Sigmoid colon (tissue), 6 donors: ENCODE measurements at regions not wholly inside any gene's neighbourhood (a gene's known extent, or its start where the extent isn't known, plus 50 kb on each side); places are given as distances from the start of the nearest gene placed in this dataset.
"Not testable (repeated sequence)": the region's sequence is repeated elsewhere in the genome, so short reads cannot be mapped to it uniquely, and the experiment has no call there.

Experiments used
- DNase-seq: peaks from one replicate; pipeline ENCODE4 v3.0.0-alpha.2; 2019
- H3K27ac ChIP-seq, 4 donors: fragments of 200-600 bp; sonication (generic); one replicate each; pipeline ENCODE4 v1.5.1; 2016 to 2019; ENCODE audit warnings: mild to moderate bottlenecking in 1 of 4
- H3K27me3 ChIP-seq, 3 donors: fragments of 200-600 bp; sonication (generic); one replicate each; pipeline ENCODE4 v1.5.1; 2019; ENCODE audit warnings: mild to moderate bottlenecking in 1 of 3
- H3K36me3 ChIP-seq, 4 donors: fragments of 200-600 bp; sonication (generic); one replicate each; pipeline ENCODE4 v1.5.1; 2016 to 2019
- H3K4me1 ChIP-seq, 4 donors: fragments of 200-600 bp; sonication (generic); one replicate each; pipeline ENCODE4 v1.5.1; 2017 to 2019
- H3K4me3 ChIP-seq, 4 donors: fragments of 200-600 bp; sonication (generic); one replicate each; pipeline ENCODE4 v1.5.1; 2017 to 2019; ENCODE audit warnings: mild to moderate bottlenecking in 2 of 4, moderate library complexity in 1 of 4
- H3K9me3 ChIP-seq, 4 donors: fragments of 200-600 bp in 3 of 4; sonication (generic) in 3 of 4; one replicate each; pipeline versions ENCODE4 v1.5.1 to v1.6.1; 2013 to 2019
- EP300 ChIP-seq, 4 donors: sonication (generic); formaldehyde crosslinking; IDR thresholded peaks; one replicate each; pipeline ENCODE4 v1.6.1; 2017; ENCODE audit warnings: antibody characterized with exemption in 4 of 4
- POLR2A ChIP-seq, 2 donors: fragments of 450-650 bp; IDR thresholded peaks; one replicate each; pipeline ENCODE4 v1.6.1; 2016; ENCODE audit warnings: antibody characterized with exemption in 2 of 2, mild to moderate bottlenecking in 2 of 2, moderate library complexity in 2 of 2
- POLR2AphosphoS5 ChIP-seq, 4 donors: sonication (generic); formaldehyde crosslinking; IDR thresholded peaks; one replicate each; pipeline ENCODE4 v1.6.1; 2017; ENCODE audit warnings: antibody characterized with exemption in 4 of 4
- WGBS, 2 donors: extraction: QIAGEN DNeasy Blood & Tissue Kit; methylation state at CpG; one replicate each; pipeline ENCODE4 v1.1.7; 2013; 5-methylcytosine and 5-hydroxymethylcytosine counted together
- intact Hi-C: fragments of 100-400 bp; cut with DNase I; formaldehyde crosslinking; loops from one replicate; pipeline ENCODE4 v1.15.1; 2023
- TF ChIP-seq, protein P1 (sequence below), 4 experiments: fragments of 450-650 bp in 3 of 4; fragments of 200-600 bp in 1 of 4; IDR thresholded peaks; one replicate each; pipeline ENCODE4 v1.5.1; 2016 to 2019; ENCODE audit warnings: antibody characterized with exemption in 4 of 4, mild to moderate bottlenecking in 3 of 4, moderate library complexity in 2 of 4
- donor health status: healthy with polysubstance abuse.
- donor health status: healthy.

GRCh38 chr9:1882711-1883403, 132.3 kb upstream of the SMARCA2 start:
- 56 to 70% methylated on average over 4 of the region's 4 CpGs for WGBS, 2 donors
- no peak overlapping the region for H3K4me3 ChIP-seq
- no peaks in the 10 kb centered on the region for H3K27me3 ChIP-seq
- DNase-seq: no peak
- intact Hi-C loops: no loop called here
- H3K4me1 ChIP-seq: no peaks in the 10 kb centered on the region
- H3K36me3 ChIP-seq: no peaks in the 10 kb centered on the region
- TF ChIP-seq EP300 (IDR thresholded peaks at IDR 0.05) (no peak), POLR2A (IDR thresholded peaks at IDR 0.05) (no peak), POLR2AphosphoS5 (IDR thresholded peaks at IDR 0.05) (no peak)
- TF ChIP-seq, protein P1, sequence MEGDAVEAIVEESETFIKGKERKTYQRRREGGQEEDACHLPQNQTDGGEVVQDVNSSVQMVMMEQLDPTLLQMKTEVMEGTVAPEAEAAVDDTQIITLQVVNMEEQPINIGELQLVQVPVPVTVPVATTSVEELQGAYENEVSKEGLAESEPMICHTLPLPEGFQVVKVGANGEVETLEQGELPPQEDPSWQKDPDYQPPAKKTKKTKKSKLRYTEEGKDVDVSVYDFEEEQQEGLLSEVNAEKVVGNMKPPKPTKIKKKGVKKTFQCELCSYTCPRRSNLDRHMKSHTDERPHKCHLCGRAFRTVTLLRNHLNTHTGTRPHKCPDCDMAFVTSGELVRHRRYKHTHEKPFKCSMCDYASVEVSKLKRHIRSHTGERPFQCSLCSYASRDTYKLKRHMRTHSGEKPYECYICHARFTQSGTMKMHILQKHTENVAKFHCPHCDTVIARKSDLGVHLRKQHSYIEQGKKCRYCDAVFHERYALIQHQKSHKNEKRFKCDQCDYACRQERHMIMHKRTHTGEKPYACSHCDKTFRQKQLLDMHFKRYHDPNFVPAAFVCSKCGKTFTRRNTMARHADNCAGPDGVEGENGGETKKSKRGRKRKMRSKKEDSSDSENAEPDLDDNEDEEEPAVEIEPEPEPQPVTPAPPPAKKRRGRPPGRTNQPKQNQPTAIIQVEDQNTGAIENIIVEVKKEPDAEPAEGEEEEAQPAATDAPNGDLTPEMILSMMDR (IDR thresholded peaks at IDR 0.05): no peak
- no peaks in the 10 kb centered on the region for H3K9me3 ChIP-seq
- H3K27ac ChIP-seq: no peak overlapping the region

DNA sequence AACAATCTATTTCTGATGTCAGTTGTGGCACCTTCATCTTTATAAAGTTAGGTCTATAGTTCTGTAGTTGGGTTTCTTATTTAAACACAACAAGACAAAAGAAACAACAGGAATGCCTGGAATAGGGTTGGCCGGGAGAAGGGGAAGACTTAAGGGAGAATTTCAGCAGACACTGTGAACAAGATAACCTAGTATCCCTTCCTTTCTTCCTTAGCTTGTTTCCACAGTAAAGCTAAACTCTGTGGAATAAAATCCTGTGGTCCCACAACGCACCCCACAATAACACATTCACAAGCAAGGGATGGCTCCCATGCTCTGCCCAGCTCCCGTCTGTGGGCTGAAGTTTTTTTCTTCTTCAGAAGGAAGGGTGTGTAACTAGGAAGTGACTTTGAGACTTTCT, 124.9 kb upstream of the SMARCA2 start:
- no peak for DNase-seq
- intact Hi-C loops: no loop called here
- WGBS, 2 donors: 61 to 77% methylated on average over 3 of the region's 3 CpGs
- Histone ChIP-seq H3K36me3 (no peaks in the 10 kb centered on the region), H3K9me3 (no peaks in the 10 kb centered on the region), H3K27ac (no peak overlapping the region), H3K27me3 (no peaks in the 10 kb centered on the region), H3K4me3 (no peak overlapping the region), H3K4me1 (no peaks in the 10 kb centered on the region)
- TF ChIP-seq EP300 (IDR thresholded peaks at IDR 0.05): no peak
- TF ChIP-seq POLR2A (IDR thresholded peaks at IDR 0.05): no peak
- TF ChIP-seq, protein P1 (IDR thresholded peaks at IDR 0.05): no peak
- no peak for TF ChIP-seq POLR2AphosphoS5 (IDR thresholded peaks at IDR 0.05)

DNA sequence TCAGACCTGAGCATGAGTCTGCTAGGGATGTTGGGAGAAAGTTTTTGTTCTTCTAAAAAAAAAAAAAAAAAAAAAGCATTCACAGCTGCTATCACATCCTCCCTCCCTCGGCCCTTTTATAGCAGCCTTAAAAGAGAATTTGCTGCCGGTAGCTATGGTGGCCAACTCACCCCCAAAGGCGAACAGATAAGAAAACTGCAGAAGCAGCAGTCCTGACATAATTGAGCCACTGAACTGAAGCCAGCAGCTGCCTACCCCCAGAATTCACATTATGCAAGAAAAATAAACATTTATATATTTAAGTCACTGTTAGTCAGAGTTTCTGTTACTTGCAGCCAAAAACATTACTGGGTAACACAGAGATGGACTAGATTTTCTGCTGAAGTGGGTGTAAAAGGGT, 124.3 kb upstream of the SMARCA2 start:
- Histone ChIP-seq H3K27ac (no peak overlapping the region), H3K4me3 (no peak overlapping the region), H3K36me3 (no peaks in the 10 kb centered on the region), H3K9me3 (no peaks in the 10 kb centered on the region), H3K27me3 (no peaks in the 10 kb centered on the region), H3K4me1 (no peaks in the 10 kb centered on the region)
- no peak for DNase-seq
- 44 to 46% methylated on average over 3 of the region's 3 CpGs for WGBS, 2 donors
- intact Hi-C loops: no loop called here
- TF ChIP-seq POLR2A (IDR thresholded peaks at IDR 0.05) (no peak), POLR2AphosphoS5 (IDR thresholded peaks at IDR 0.05) (no peak), EP300 (IDR thresholded peaks at IDR 0.05) (no peak)
- TF ChIP-seq, protein P1 (IDR thresholded peaks at IDR 0.05): no peak

GRCh38 chr9:1903080-1903704, 112.0 kb upstream of the SMARCA2 start:
- WGBS, 2 donors: 78 to 85% methylated on average over 6 of the region's 6 CpGs
- intact Hi-C loops, H3K36me3 ChIP-seq, DNase-seq, H3K4me3 ChIP-seq, H3K27me3 ChIP-seq, H3K27ac ChIP-seq, H3K4me1 ChIP-seq: not testable (repeated sequence)
- H3K9me3 ChIP-seq: peaks cover 0 to 13% (median 7%) of the 10 kb centered on the region in 4 donors

GRCh38 chr9:1907465-1907864, 107.7 kb upstream of the SMARCA2 start:
- intact Hi-C loops: no loop called here

More at GRCh38 chr9:1907465-1907864, 107.7 kb upstream of the SMARCA2 start:
- no peak for TF ChIP-seq POLR2A (IDR thresholded peaks at IDR 0.05)
- no peak for TF ChIP-seq EP300 (IDR thresholded peaks at IDR 0.05)
- TF ChIP-seq, protein P1 (IDR thresholded peaks at IDR 0.05): no peak
- no peak for TF ChIP-seq POLR2AphosphoS5 (IDR thresholded peaks at IDR 0.05)
- no peak overlapping the region for H3K27ac ChIP-seq
- H3K4me1 ChIP-seq: no peaks in the 10 kb centered on the region
- no peak for DNase-seq
- peaks cover 0 to 11% (median 7%) of the 10 kb centered on the region in 4 donors for H3K9me3 ChIP-seq
- no peak overlapping the region for H3K4me3 ChIP-seq
- WGBS, 2 donors: 82 to 87% methylated on average over 1 of the region's 1 CpG
- H3K36me3 ChIP-seq: no peaks in the 10 kb centered on the region
- H3K27me3 ChIP-seq: no peaks in the 10 kb centered on the region
